Upper lobe of right lung (tissue), 1 donor: ENCODE measurements at regions not wholly inside any gene's neighbourhood (a gene's known extent, or its start where the extent isn't known, plus 50 kb on each side); places are given as distances from the start of the nearest gene placed in this dataset.

Experiments used
- ATAC-seq: fragments of 200-7000 bp; cut with Tn5 transposase; one replicate; pipeline ENCODE4 v1.9.1; 2020; ENCODE audit warnings: mild to moderate bottlenecking, moderate library complexity
- DNase-seq: peaks from one replicate; pipeline ENCODE4 v3.0.0-alpha.2; 2020
- H3K27ac ChIP-seq: fragments of 200-600 bp; one replicate; pipeline ENCODE4 v1.8.0; 2022
- H3K27me3 ChIP-seq: fragments of 200-600 bp; one replicate; pipeline ENCODE4 v1.8.0; 2022; ENCODE audit warnings: mild to moderate bottlenecking
- H3K36me3 ChIP-seq: fragments of 200-600 bp; one replicate; pipeline ENCODE4 v1.8.0; 2022
- H3K4me1 ChIP-seq: fragments of 200-600 bp; one replicate; pipeline ENCODE4 v1.8.0; 2022
- H3K4me3 ChIP-seq: fragments of 200-600 bp; one replicate; pipeline ENCODE4 v1.8.0; 2022; ENCODE audit warnings: mild to moderate bottlenecking
- H3K9me3 ChIP-seq: fragments of 200-600 bp; one replicate; pipeline ENCODE4 v1.8.0; 2022
- CTCF ChIP-seq: fragments of 200-600 bp; IDR thresholded peaks from one replicate; pipeline ENCODE4 v1.8.0; 2022; ENCODE audit warnings: antibody characterized with exemption
- intact Hi-C: fragments of 100-400 bp; cut with DNase I; formaldehyde crosslinking; loops from one replicate; pipeline ENCODE4 v1.11.0; 2022
- donor health status: DM: no; HTN: yes; CAD: no; lungs with severe emphysema.

DNA sequence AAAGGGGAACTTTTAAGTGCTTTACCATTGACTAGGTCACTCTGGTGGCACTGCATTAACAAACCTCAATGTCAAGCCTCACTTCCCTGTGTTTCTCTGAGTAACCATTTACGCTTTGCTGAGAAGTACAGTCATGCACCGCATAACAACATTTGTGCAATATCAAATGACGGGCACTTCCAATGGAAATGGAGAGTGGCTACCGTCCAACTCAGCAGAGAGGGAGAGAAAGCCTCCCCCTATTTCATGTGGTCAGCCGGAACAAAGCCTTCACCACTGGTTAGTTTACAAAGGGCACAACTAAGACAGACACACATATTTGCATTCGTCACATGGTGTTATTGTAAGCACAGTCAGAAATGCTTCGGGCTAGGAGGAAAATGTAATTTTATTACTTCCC is 117.3 kb downstream of the RASSF10 start:
- ATAC-seq (peak; percentile 75), DNase-seq (no peak)
- Histone ChIP-seq H3K27ac (no peak overlapping the region), H3K4me1 (no peaks in the 10 kb centered on the region), H3K9me3 (no peaks in the 10 kb centered on the region), H3K36me3 (no peaks in the 10 kb centered on the region), H3K4me3 (no peak overlapping the region), H3K27me3 (no peaks in the 10 kb centered on the region)
- intact Hi-C loops = no loop called here
- no peak for TF ChIP-seq CTCF

GRCh38 chr11:13127161-13127560 is 118.0 kb downstream of the RASSF10 start:
- Histone ChIP-seq H3K36me3 (no peaks in the 10 kb centered on the region), H3K27ac (no peak overlapping the region), H3K4me3 (no peak overlapping the region), H3K27me3 (no peaks in the 10 kb centered on the region), H3K9me3 (no peaks in the 10 kb centered on the region), H3K4me1 (no peaks in the 10 kb centered on the region)
- intact Hi-C loops = no loop called here
- TF ChIP-seq CTCF = no peak
- DNase-seq (no peak), ATAC-seq (no peak)

DNA sequence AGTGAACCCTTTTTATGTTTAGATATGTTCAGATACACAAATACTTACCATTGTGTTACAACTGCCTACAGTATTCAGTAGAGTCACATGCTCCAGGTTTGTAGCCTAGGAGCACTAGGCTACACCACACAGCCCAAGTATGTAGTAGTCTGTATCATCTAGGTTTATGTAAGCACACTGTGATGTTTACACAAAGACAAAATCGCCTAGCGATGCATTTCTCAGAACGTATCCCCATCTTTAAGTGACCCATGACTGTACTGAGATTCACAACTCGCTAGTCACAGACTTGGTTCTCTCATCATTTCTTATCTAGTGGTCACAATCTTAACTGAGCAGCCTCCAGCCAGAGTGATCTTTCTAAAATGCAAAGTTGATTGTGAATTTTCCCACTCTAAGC is 119.2 kb downstream of the RASSF10 start:
- Histone ChIP-seq H3K4me1 (no peaks in the 10 kb centered on the region), H3K27ac (no peak overlapping the region), H3K4me3 (no peak overlapping the region), H3K9me3 (no peaks in the 10 kb centered on the region), H3K27me3 (no peaks in the 10 kb centered on the region), H3K36me3 (no peaks in the 10 kb centered on the region)
- no peak for ATAC-seq
- no peak for DNase-seq
- intact Hi-C loops = no loop called here
- no peak for TF ChIP-seq CTCF

GRCh38 chr11:13134066-13134465 is 125.0 kb downstream of the RASSF10 start:
- no peak for TF ChIP-seq CTCF
- Histone ChIP-seq H3K4me1 (no peaks in the 10 kb centered on the region), H3K4me3 (no peak overlapping the region), H3K9me3 (no peaks in the 10 kb centered on the region), H3K27ac (no peak overlapping the region), H3K36me3 (no peaks in the 10 kb centered on the region), H3K27me3 (no peaks in the 10 kb centered on the region)
- DNase-seq (no peak), ATAC-seq (no peak)
- intact Hi-C loops = no loop called here

GRCh38 chr11:13134886-13135285 is 125.8 kb downstream of the RASSF10 start:
- Histone ChIP-seq H3K27me3 (no peaks in the 10 kb centered on the region), H3K27ac (no peak overlapping the region), H3K9me3 (no peaks in the 10 kb centered on the region), H3K4me3 (no peak overlapping the region), H3K36me3 (no peaks in the 10 kb centered on the region), H3K4me1 (no peaks in the 10 kb centered on the region)
- intact Hi-C loops = no loop called here
- DNase-seq = no peak
- ATAC-seq = no peak
- no peak for TF ChIP-seq CTCF
